ENCODE measurements at regions not wholly inside any gene's neighbourhood (a gene's known extent, or its start where the extent isn't known, plus 50 kb on each side); places are given as distances from the start of the nearest gene placed in this dataset.

GRCh38 chr11:95469258-95469657 is 238.3 kb upstream of the SESN3 start:
- Mint-ChIP-seq H3K27me3 (peaks cover 4% of the 10 kb centered on the region), H3K4me3 (no peak overlapping the region), H3K9me3 (ENCODE audit: low read depth) (no peaks in the 10 kb centered on the region), H3K36me3 (no peaks in the 10 kb centered on the region), H3K4me1 (no peaks in the 10 kb centered on the region), H3K27ac (no peak overlapping the region)
- CTCF ChIA-PET = no interaction called here
- no peak for ATAC-seq
- DNase-seq = no peak

DNA sequence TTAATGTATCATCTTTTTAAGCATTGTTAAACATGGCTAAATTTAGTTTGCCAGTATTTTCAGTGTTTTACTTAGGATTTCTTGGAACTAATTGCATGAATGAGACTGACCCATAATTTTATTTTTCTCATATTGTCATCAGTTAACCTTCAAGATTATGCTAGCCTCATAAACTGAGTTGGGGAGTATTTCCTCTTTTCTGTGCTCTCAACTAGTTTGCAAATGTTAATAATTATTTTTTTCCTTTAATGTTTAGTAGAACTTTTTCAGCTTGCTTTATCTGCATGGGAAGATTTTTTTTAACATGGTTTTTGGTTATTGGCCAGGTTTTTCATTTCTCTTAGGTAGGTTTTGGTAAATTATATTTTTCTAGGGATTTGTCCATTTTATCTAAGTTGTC is 235.4 kb upstream of the SESN3 start:
- no peak for ATAC-seq
- CTCF ChIA-PET = interaction anchor here (1.1 kb wide), 1 partner anchor 240 kb away, joined by 4 read pairs; no protein-coding TSS in a partner anchor
- Mint-ChIP-seq H3K4me3 (no peak overlapping the region), H3K36me3 (no peaks in the 10 kb centered on the region), H3K9me3 (ENCODE audit: low read depth) (no peaks in the 10 kb centered on the region), H3K4me1 (no peaks in the 10 kb centered on the region), H3K27me3 (peaks cover 4% of the 10 kb centered on the region), H3K27ac (no peak overlapping the region)
- DNase-seq = no peak

- no peak overlapping the region for H3K27ac Mint-ChIP-seq
- CTCF ChIA-PET = interaction anchor here (1.1 kb wide), 1 partner anchor 240 kb away, joined by 4 read pairs; no protein-coding TSS in a partner anchor
- ATAC-seq (no peak), DNase-seq (no peak)
- no peaks in the 10 kb centered on the region for H3K36me3 Mint-ChIP-seq
- peaks cover 4% of the 10 kb centered on the region for H3K27me3 Mint-ChIP-seq
- no peaks in the 10 kb centered on the region for H3K9me3 Mint-ChIP-seq (ENCODE audit: low read depth)
- no peak overlapping the region for H3K4me3 Mint-ChIP-seq
- H3K4me1 Mint-ChIP-seq = no peaks in the 10 kb centered on the region
Measured at GRCh38 chr11:95465887-95466286, 234.9 kb upstream of the SESN3 start.

DNA sequence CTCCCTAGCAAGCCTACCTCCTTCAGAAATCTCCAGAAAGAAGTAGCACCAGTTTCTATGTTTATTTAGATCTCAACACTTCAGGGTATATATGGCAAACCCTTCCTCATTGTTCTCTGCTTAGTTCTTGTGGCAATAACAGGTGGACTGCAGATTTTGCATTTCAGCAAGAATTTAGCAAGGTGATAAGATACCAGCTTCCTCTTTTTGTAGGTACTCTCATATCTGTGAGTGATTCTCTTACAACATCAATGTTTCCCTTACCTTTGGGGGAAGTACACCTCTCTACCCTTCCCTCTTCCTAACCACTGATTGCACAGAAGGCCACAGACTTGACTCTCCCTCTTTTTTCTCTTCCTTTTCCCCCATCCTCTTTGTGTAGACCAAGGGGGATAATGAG is 230.9 kb upstream of the SESN3 start:
- no peak for ATAC-seq
- no peaks in the 10 kb centered on the region for H3K4me1 Mint-ChIP-seq

DNA sequence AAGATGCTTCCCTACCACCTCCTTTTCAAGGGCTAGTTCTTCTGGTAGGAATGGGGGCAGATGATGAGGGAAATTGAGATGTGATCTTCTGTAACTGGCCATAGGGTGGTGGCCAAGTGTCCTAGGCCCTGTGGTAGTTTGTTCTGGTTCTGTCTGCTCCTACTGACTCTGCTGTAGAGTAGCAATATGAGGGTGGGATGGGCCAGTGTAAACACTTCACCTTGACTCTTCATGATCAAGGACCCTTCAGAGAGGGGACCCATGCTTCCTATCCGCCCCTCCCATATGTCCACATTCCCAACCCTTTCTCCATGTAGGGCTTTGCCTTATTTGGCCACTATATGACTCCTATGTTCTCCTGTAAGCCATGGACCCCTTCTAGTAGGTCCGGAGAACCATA is 230.3 kb upstream of the SESN3 start:
- CTCF ChIA-PET = no interaction called here
- Mint-ChIP-seq H3K4me3 (no peak overlapping the region), H3K27ac (no peak overlapping the region), H3K4me1 (no peaks in the 10 kb centered on the region), H3K27me3 (peaks cover 4% of the 10 kb centered on the region), H3K9me3 (ENCODE audit: low read depth) (no peaks in the 10 kb centered on the region), H3K36me3 (no peaks in the 10 kb centered on the region)
- DNase-seq = no peak
- no peak for ATAC-seq

More for the DNA sequence above, 230.9 kb upstream of the SESN3 start:
- DNase-seq = no peak
- Mint-ChIP-seq H3K4me3 (no peak overlapping the region), H3K27me3 (peaks cover 4% of the 10 kb centered on the region), H3K9me3 (ENCODE audit: low read depth) (no peaks in the 10 kb centered on the region), H3K36me3 (no peaks in the 10 kb centered on the region), H3K27ac (no peak overlapping the region)
- CTCF ChIA-PET = no interaction called here

DNA sequence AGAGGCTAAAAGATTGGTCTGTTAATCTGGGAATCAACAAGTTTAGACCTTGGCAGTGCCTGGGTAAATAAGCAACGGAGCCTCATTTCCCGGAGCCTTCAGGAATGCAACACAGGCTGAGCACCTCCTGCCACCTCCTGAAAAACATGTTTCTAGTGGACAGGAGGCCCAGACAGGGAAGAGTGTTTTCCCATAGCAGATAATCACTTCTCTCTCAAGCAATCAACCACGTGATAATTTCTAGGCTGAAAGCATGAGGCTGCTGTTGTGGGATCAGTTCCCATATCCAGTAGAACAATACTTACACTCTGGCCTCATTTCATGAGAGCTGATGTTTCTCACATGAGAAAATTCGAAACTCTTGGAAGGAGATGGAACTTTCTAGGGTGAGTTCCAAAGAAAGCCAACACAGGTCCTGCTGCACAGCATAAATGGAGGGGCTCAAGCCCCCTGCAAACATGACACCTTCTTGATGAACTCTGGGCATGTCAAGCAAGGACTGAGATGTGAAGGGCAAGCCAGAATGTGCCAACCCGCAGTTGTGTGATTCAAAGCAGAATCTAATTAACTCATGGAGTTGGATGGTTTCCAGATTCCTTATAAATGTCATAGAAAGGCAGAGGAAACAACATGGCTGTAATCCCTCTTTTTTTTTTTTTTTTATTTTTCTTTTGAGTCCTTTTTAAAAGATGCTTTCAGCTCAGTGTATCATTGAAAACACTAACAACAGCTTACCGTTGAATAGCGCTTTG is 228.5 kb upstream of the SESN3 start:
- no peaks in the 10 kb centered on the region for H3K9me3 Mint-ChIP-seq (ENCODE audit: low read depth)
- CTCF ChIA-PET = no interaction called here
- DNase-seq = no peak
- H3K27ac Mint-ChIP-seq = no peak overlapping the region
- no peak overlapping the region for H3K4me3 Mint-ChIP-seq
- H3K36me3 Mint-ChIP-seq = no peaks in the 10 kb centered on the region
- no peaks in the 10 kb centered on the region for H3K4me1 Mint-ChIP-seq
- H3K27me3 Mint-ChIP-seq = no peaks in the 10 kb centered on the region
- ATAC-seq = no peak

DNA sequence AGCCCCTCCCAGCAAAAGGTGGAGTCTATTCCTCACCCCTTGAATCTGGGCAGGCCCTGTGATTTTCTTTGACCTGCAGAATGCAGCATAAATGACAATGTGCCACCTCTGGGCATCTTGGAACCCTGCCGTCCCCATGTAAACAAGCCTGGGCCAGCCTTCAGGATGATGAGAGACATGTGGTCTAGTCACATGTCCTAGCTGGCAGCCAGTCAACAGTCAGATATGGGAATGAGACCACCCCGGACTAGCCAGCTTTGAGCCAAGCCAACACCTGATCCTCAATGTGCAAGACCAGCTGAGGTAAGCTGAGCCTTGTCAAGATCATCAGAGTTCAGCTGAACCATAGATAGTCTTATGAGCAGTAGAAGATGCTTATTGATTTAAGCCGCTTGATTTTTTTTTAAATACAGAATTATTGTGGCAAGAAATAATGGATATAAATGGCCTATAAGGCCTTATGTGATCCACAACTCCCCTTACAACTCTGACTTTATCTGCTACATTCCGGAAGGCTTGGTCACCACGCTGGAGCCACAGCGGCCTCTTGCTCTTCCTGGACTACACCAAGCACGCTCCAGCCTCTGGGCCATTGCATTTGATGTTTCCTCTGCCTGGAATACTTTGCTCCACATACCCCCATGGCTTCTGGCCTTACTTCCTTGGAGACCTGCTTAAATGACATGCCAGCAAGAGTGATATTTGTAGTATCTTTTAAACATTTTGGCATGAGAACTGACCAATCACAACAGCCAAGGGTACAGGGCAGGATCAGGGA is 225.9 kb upstream of the SESN3 start:
- Mint-ChIP-seq H3K27ac (no peak overlapping the region), H3K36me3 (no peaks in the 10 kb centered on the region), H3K9me3 (ENCODE audit: low read depth) (no peaks in the 10 kb centered on the region), H3K27me3 (no peaks in the 10 kb centered on the region), H3K4me3 (no peak overlapping the region), H3K4me1 (no peaks in the 10 kb centered on the region)
- ATAC-seq (no peak), DNase-seq (no peak)
- CTCF ChIA-PET = interaction anchor here (0.5 kb wide), 1 partner anchor 306 kb away, joined by 3 read pairs; no protein-coding TSS in a partner anchor

DNA sequence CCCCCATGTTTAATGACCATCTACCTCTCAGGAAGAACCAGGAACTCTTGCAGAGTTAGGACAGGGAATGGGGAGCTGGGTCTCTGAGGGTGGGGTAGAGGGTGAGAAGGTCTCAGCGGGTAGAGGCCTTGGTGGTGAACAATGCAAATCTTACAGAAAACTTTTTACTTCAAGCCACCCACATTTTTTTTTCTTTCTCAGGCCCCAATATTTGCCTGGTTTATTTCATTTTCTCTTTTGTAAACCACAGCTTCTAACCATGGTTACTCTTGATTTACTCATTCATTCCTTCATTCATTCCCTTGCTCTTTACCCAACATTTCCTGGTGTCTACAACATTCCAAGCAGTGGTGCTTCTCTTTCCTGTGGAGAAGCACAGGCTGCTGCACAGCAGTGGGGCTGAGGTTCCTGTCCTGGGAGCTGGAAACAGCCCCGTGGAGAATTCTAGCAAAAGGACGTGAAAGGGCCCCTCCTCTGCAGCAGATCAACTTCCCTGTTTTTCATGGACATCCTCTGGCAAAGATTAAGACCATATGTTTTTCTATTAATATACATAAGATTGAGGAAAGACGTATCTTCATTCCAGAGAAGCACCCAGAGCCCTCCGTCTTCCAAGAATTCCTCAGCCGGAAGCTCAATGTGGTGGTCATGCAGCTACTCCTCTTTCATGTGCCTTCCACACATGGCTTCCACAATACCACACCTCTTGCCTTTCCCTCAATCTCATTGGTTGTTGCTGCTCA is 224.4 kb upstream of the SESN3 start:
- ATAC-seq (no peak), DNase-seq (no peak)
- Mint-ChIP-seq H3K4me1 (no peaks in the 10 kb centered on the region), H3K27me3 (no peaks in the 10 kb centered on the region), H3K9me3 (ENCODE audit: low read depth) (no peaks in the 10 kb centered on the region), H3K27ac (no peak overlapping the region), H3K4me3 (no peak overlapping the region), H3K36me3 (no peaks in the 10 kb centered on the region)
- CTCF ChIA-PET = no interaction called here

GRCh38 chr11:95453616-95454171 is 222.7 kb upstream of the SESN3 start:
- no peak overlapping the region for H3K27ac Mint-ChIP-seq
- no peak overlapping the region for H3K4me3 Mint-ChIP-seq
- no peak for ATAC-seq
- H3K36me3 Mint-ChIP-seq = no peaks in the 10 kb centered on the region
- peaks cover 2% of the 10 kb centered on the region for H3K27me3 Mint-ChIP-seq
- CTCF ChIA-PET = no interaction called here
- DNase-seq = no peak
- H3K9me3 Mint-ChIP-seq (ENCODE audit: low read depth) = no peaks in the 10 kb centered on the region
- H3K4me1 Mint-ChIP-seq = no peaks in the 10 kb centered on the region

GRCh38 chr11:95451682-95452081 is 220.7 kb upstream of the SESN3 start:
- Mint-ChIP-seq H3K9me3 (ENCODE audit: low read depth) (no peaks in the 10 kb centered on the region), H3K27me3 (peaks cover 2% of the 10 kb centered on the region), H3K36me3 (no peaks in the 10 kb centered on the region), H3K4me3 (no peak overlapping the region), H3K4me1 (no peaks in the 10 kb centered on the region), H3K27ac (no peak overlapping the region)
- DNase-seq = no peak
- CTCF ChIA-PET = no interaction called here
- no peak for ATAC-seq

GRCh38 chr11:95451261-95451660 is 220.3 kb upstream of the SESN3 start:
- H3K4me1 Mint-ChIP-seq = no peaks in the 10 kb centered on the region
- DNase-seq = no peak
- no peak for ATAC-seq
- CTCF ChIA-PET = interaction anchor here (0.6 kb wide), 1 partner anchor 113 kb away, joined by 3 read pairs; no protein-coding TSS in a partner anchor
- no peaks in the 10 kb centered on the region for H3K36me3 Mint-ChIP-seq
- no peaks in the 10 kb centered on the region for H3K9me3 Mint-ChIP-seq (ENCODE audit: low read depth)
- H3K27ac Mint-ChIP-seq = no peak overlapping the region
- no peak overlapping the region for H3K4me3 Mint-ChIP-seq
- peaks cover 2% of the 10 kb centered on the region for H3K27me3 Mint-ChIP-seq

DNA sequence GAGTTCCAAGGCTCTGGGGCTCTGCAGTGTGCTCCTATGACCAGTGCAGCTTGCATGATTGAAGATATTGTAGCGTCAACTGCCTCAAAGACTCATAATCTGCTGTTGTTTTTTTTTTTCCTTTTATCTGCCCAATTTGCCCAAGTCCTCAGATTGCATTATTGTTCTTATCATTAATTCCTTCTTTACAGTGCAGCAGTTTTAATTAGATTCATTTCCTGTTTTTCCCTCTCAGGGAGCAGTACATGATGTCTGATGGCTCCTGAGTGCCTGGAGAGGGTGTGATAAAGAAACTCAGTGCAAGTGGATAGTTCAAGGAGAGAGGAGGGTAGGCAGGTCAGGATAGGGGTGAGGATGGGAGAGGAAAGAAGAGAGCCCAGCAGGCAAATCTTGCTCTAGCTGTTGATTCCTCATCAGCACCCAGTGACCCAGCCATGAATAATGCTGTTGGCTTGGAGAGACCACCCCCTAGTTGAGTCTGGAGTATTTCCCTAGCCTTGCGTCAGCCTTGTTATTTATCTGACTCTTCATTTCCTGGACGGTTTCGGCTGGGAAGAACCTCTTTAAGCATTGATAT is 219.6 kb upstream of the SESN3 start:
- Mint-ChIP-seq H3K27ac (no peak overlapping the region), H3K9me3 (ENCODE audit: low read depth) (no peaks in the 10 kb centered on the region), H3K36me3 (no peaks in the 10 kb centered on the region), H3K4me1 (no peaks in the 10 kb centered on the region), H3K4me3 (no peak overlapping the region), H3K27me3 (peaks cover 2% of the 10 kb centered on the region)
- DNase-seq (no peak), ATAC-seq (no peak)
- CTCF ChIA-PET = interaction anchor here (0.6 kb wide), 1 partner anchor 113 kb away, joined by 3 read pairs; no protein-coding TSS in a partner anchor

GRCh38 chr11:95445746-95446333 is 214.8 kb upstream of the SESN3 start:
- CTCF ChIA-PET = no interaction called here
- ATAC-seq (no peak), DNase-seq (no peak)
- peaks cover 2% of the 10 kb centered on the region for H3K27me3 Mint-ChIP-seq
- H3K4me1 Mint-ChIP-seq = peaks cover 9% of the 10 kb centered on the region
- H3K9me3 Mint-ChIP-seq (ENCODE audit: low read depth) = no peaks in the 10 kb centered on the region
- H3K4me3 Mint-ChIP-seq = no peak overlapping the region
- no peaks in the 10 kb centered on the region for H3K36me3 Mint-ChIP-seq
- H3K27ac Mint-ChIP-seq = no peak overlapping the region

Measured in activated CD8-positive, alpha-beta memory T cell treated with anti-CD3 and anti-CD28 coated beads, Interleukin-2, amount 10 ng/mL, durations not matched to agents 7 days and 5 days (primary cell).